H1 (cell line): ENCODE measurements at regions not wholly inside any gene's neighbourhood (a gene's known extent, or its start where the extent isn't known, plus 50 kb on each side); places are given as distances from the start of the nearest gene placed in this dataset.

Source experiments
- CTBP2 ChIP-seq: IDR thresholded peaks from 2 replicates; pipeline ENCODE4 v1.7.0; 2011; ENCODE audit warnings: borderline replicate concordance, mild to moderate bottlenecking, moderate library complexity, mixed read lengths, low read length; ENCODE audit not compliant: insufficient read depth, insufficient read length
- EP300 ChIP-seq, 2 experiments: IDR thresholded peaks; 1 replicate in 1 of 2; 2 replicates in 1 of 2; pipeline ENCODE4 v1.6.1; 2011 to 2012; ENCODE audit warnings: low read depth in 2 of 2, low read length in 2 of 2, mild to moderate bottlenecking in 2 of 2, borderline replicate concordance in 1 of 2, inconsistent platforms in 1 of 2, moderate library complexity in 1 of 2
- KDM4A ChIP-seq: IDR thresholded peaks from one replicate; pipeline ENCODE4 v1.7.1; 2012; ENCODE audit warnings: low read depth, mild to moderate bottlenecking, moderate library complexity, low read length, inconsistent platforms; ENCODE audit not compliant: severe bottlenecking
- TF ChIP-seq, protein P1 (sequence below): fragments of 300-600 bp; sonication (generic); IDR thresholded peaks from 2 replicates; pipeline ENCODE4 v1.7.1; 2012; ENCODE audit warnings: low read length, moderate library complexity, mild to moderate bottlenecking, inconsistent platforms; ENCODE audit not compliant: insufficient replicate concordance
- TF ChIP-seq, protein P2 (sequence below): IDR thresholded peaks from 2 replicates; pipeline ENCODE4 v1.6.1; 2012; ENCODE audit warnings: inconsistent platforms

- TF ChIP-seq, protein P1, sequence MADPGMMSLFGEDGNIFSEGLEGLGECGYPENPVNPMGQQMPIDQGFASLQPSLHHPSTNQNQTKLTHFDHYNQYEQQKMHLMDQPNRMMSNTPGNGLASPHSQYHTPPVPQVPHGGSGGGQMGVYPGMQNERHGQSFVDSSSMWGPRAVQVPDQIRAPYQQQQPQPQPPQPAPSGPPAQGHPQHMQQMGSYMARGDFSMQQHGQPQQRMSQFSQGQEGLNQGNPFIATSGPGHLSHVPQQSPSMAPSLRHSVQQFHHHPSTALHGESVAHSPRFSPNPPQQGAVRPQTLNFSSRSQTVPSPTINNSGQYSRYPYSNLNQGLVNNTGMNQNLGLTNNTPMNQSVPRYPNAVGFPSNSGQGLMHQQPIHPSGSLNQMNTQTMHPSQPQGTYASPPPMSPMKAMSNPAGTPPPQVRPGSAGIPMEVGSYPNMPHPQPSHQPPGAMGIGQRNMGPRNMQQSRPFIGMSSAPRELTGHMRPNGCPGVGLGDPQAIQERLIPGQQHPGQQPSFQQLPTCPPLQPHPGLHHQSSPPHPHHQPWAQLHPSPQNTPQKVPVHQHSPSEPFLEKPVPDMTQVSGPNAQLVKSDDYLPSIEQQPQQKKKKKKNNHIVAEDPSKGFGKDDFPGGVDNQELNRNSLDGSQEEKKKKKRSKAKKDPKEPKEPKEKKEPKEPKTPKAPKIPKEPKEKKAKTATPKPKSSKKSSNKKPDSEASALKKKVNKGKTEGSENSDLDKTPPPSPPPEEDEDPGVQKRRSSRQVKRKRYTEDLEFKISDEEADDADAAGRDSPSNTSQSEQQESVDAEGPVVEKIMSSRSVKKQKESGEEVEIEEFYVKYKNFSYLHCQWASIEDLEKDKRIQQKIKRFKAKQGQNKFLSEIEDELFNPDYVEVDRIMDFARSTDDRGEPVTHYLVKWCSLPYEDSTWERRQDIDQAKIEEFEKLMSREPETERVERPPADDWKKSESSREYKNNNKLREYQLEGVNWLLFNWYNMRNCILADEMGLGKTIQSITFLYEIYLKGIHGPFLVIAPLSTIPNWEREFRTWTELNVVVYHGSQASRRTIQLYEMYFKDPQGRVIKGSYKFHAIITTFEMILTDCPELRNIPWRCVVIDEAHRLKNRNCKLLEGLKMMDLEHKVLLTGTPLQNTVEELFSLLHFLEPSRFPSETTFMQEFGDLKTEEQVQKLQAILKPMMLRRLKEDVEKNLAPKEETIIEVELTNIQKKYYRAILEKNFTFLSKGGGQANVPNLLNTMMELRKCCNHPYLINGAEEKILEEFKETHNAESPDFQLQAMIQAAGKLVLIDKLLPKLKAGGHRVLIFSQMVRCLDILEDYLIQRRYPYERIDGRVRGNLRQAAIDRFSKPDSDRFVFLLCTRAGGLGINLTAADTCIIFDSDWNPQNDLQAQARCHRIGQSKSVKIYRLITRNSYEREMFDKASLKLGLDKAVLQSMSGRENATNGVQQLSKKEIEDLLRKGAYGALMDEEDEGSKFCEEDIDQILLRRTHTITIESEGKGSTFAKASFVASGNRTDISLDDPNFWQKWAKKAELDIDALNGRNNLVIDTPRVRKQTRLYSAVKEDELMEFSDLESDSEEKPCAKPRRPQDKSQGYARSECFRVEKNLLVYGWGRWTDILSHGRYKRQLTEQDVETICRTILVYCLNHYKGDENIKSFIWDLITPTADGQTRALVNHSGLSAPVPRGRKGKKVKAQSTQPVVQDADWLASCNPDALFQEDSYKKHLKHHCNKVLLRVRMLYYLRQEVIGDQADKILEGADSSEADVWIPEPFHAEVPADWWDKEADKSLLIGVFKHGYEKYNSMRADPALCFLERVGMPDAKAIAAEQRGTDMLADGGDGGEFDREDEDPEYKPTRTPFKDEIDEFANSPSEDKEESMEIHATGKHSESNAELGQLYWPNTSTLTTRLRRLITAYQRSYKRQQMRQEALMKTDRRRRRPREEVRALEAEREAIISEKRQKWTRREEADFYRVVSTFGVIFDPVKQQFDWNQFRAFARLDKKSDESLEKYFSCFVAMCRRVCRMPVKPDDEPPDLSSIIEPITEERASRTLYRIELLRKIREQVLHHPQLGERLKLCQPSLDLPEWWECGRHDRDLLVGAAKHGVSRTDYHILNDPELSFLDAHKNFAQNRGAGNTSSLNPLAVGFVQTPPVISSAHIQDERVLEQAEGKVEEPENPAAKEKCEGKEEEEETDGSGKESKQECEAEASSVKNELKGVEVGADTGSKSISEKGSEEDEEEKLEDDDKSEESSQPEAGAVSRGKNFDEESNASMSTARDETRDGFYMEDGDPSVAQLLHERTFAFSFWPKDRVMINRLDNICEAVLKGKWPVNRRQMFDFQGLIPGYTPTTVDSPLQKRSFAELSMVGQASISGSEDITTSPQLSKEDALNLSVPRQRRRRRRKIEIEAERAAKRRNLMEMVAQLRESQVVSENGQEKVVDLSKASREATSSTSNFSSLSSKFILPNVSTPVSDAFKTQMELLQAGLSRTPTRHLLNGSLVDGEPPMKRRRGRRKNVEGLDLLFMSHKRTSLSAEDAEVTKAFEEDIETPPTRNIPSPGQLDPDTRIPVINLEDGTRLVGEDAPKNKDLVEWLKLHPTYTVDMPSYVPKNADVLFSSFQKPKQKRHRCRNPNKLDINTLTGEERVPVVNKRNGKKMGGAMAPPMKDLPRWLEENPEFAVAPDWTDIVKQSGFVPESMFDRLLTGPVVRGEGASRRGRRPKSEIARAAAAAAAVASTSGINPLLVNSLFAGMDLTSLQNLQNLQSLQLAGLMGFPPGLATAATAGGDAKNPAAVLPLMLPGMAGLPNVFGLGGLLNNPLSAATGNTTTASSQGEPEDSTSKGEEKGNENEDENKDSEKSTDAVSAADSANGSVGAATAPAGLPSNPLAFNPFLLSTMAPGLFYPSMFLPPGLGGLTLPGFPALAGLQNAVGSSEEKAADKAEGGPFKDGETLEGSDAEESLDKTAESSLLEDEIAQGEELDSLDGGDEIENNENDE, result no peak
- TF ChIP-seq, protein P2, sequence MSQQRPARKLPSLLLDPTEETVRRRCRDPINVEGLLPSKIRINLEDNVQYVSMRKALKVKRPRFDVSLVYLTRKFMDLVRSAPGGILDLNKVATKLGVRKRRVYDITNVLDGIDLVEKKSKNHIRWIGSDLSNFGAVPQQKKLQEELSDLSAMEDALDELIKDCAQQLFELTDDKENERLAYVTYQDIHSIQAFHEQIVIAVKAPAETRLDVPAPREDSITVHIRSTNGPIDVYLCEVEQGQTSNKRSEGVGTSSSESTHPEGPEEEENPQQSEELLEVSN, result no peak
- TF ChIP-seq EP300 (IDR thresholded peaks at IDR 0.05; ENCODE audit: borderline replicate concordance in 1 of 2, low read depth in 2 of 2, low read length in 2 of 2) (no peak), KDM4A (no peak), CTBP2 (no peak)
Measured at GRCh38 chrX:4243759-4244158, 530.3 kb upstream of the PRKX start (continued).
